ENCODE measurements at regions not wholly inside any gene's neighbourhood (a gene's known extent, or its start where the extent isn't known, plus 50 kb on each side); places are given as distances from the start of the nearest gene placed in this dataset.

- TF ChIP-seq EP300 (IDR thresholded peaks at IDR 0.05), result no peak
- TF ChIP-seq, protein P1, sequence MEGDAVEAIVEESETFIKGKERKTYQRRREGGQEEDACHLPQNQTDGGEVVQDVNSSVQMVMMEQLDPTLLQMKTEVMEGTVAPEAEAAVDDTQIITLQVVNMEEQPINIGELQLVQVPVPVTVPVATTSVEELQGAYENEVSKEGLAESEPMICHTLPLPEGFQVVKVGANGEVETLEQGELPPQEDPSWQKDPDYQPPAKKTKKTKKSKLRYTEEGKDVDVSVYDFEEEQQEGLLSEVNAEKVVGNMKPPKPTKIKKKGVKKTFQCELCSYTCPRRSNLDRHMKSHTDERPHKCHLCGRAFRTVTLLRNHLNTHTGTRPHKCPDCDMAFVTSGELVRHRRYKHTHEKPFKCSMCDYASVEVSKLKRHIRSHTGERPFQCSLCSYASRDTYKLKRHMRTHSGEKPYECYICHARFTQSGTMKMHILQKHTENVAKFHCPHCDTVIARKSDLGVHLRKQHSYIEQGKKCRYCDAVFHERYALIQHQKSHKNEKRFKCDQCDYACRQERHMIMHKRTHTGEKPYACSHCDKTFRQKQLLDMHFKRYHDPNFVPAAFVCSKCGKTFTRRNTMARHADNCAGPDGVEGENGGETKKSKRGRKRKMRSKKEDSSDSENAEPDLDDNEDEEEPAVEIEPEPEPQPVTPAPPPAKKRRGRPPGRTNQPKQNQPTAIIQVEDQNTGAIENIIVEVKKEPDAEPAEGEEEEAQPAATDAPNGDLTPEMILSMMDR (IDR thresholded peaks at IDR 0.05), result no peak
- no peak for TF ChIP-seq POLR2A (IDR thresholded peaks at IDR 0.05)
These were observed 189.7 kb downstream of the TLE3 start for GRCh38 chr15:69908060-69908459.
